ENCODE measurements at regions not wholly inside any gene's neighbourhood (a gene's known extent, or its start where the extent isn't known, plus 50 kb on each side); places are given as distances from the start of the nearest gene placed in this dataset.

DNA sequence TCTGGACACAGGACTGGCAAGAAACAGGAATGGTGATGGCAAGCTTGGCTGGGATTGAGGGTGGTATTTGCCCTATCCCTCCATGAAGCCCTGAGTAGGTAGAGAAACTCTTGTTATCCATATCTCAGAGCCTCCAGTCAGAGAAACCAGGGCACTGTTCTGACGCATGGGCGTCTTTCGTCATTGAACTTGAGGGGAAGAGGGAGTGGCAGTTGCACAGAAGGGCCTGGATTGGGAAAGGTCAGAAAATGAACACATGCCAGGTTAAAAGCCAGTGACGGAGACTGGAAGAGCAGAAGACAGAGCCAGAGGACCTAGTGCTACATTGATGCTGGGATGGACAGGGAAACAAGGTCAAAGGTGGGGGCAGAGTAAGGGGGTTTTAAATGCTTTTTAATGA, 516.7 kb downstream of the PLPP3 start:
- no peak for DNase-seq

- DNase-seq: no peak
Measured at GRCh38 chr1:56061824-56062223, 517.5 kb downstream of the PLPP3 start.

- DNase-seq: no peak
Measured at GRCh38 chr1:56060906-56061305, 518.5 kb downstream of the PLPP3 start.

DNA sequence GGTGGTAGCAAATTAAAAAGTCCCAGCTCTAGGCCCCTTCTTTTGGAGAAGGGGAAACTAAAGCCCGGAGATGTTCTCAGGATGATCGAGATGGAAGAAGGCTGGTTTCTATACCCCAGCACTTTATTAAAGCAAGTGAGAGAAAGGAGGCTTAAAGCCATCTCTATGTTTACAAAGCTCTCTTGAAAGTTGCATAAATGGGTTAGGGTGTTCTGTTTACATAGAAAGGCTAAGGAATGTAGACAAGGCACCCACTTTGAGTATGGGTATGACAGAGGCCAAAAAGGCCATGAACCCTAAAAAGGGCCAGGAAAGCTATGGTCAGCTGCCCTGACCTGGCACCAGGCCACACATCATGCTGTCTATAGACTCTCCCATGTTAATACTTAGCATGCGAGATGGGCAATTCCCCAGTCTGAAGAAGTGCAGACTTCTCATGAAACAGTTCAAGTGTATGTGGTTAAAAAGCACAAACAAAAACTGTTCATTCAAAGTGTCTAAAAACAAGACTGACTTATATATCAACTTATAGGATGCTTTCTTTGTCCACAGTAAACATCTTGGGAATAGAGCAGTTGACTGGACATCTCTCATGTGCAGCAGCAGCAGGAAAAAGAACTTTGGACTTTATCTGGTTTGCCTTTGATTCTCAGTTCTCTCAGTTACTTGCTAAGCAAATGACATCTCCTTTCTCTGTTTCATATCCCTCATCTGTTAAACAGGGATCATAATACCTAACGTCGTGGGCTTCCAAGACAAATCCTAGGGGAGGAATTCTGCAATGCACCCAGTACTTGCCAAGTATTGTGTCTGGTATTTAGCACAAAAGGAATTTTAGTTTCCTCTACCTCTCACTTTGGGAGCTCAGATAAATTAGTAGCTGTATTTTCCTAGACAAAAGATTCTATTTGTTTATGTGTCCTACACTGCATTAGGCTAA, 521.6 kb downstream of the PLPP3 start:
- DNase-seq: no peak

DNA sequence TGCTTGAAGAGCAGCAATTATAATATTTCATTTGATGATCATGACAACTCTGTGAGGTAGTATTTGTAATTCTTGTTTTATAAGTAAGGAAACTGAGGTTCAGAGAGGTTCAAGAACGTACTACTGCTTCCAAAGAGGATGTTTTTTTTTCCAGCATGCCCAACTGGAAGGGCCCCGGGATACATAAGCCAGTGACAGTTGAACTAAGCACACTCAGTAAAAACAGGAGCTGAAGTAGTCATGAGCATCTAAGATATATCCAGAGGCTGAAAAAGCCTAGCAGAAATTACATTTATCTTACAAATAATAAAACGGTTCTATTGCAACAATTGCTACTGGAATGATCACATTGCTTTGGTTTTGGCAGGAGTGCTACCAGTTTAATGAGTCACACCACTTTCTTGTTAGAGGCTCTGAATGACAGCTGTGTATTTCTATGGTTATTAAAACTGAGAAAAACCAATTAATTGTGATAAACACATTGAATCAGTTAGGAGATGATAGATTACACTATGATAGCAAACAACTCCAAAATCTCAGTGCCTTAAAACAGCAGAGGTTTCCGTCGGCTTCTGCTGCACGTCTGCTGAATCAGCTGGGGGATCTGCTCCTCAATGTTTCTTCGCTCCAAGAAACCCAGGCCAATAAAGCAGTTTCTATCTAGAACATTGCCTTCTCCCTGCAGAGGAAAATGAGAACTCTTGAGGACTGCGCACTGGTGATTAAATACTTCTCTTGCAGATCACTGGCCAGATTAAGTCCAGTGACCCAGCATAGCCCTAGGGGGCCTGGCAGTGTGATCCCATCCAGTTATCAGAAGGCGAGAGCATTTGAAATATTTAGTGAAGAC, 522.7 kb downstream of the PLPP3 start:
- no peak for DNase-seq

GRCh38 chr1:56054959-56055358, 524.4 kb downstream of the PLPP3 start:
- no peak for DNase-seq

GRCh38 chr1:56052041-56052440, 527.3 kb downstream of the PLPP3 start:
- no peak for DNase-seq

GRCh38 chr1:56050911-56051310, 528.5 kb downstream of the PLPP3 start:
- DNase-seq: no peak

GRCh38 chr1:56045477-56045876, 533.9 kb downstream of the PLPP3 start:
- DNase-seq: no peak

DNA sequence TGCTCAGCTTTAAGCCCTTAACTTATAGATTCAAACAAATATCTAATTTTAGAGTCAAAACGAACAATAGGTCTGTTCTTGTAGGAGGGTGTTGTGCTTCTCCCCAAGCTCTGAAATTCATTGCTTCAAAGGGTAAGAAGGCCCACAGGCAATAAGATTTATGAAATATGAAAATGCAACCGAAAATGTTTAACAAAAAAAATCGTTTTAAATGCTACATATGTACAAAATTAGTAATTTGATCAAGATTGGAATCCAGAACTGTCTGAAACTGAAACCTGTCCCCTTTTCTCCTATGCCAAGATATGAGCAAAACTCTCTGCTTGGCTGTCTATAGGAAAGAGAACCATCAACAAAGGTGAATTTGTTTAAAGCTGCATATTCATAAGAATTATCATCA, 534.3 kb downstream of the PLPP3 start:
- DNase-seq: no peak

DNA sequence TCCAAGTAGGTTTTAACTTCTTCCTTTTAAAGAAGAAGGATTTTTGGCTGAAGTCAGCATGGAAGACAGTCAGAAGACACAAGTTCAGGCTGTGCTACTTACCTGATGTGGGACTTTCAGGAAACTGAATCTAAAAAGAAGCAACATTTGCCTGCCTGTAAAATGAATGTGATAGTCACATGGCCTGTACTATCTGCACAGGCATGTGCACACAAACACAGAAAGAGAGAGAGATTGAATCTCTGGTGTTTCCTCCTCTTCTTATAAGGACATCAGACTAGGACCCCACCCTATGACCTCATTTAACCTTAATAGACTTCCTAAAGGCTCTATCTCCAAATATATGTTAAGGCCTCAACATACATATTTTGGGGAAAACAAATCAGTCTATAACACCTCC, 542.9 kb downstream of the PLPP3 start:
- DNase-seq: no peak

DNA sequence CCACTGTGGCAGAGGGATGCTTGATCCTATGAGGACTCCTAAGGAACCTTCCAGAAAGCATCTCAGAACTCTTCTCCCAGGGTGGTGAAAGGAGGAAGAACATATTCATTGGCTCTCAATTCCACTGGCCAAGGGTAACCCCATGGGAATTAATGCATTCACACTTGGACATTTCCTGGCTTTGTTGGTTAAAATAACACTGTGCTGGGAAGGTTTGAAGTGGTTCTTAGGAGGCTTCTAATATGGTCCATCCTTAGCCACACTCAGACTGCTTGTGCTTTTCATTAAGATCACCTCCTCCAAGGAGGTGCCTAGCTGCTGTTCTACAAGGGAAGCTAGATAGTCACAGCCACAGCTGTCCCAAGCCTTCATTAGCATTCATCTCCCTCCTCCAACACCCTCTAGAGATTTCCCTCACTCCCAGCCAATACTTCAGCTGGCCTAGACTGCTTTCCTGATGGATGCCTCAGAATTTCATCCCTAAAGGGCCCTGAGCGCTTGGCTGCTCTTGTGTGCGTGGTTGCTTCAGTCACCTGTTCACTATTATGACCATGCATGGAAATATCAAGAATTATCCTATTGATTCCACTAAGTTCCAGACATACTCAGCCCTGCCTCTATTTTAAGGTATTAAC, 544.4 kb downstream of the PLPP3 start:
- no peak for DNase-seq

DNA sequence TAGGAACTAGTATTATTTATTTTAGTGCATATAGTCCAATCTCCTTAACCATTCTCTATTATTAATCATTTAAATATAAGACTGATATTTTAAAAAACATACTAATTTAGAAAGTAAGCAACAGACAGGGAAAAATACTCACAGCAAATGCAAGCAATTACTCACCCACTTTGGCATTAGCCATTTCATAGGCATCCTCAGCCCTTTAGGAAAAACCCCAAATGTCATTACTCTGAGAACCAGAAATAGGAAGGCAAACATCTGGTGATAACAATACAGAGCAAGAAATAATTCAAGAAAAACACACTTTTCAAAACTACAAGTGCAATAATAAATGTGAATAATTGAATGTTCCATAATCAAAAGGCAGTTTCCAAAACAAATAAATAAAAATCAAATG, 545.1 kb downstream of the PLPP3 start:
- DNase-seq: no peak

GRCh38 chr1:56033321-56034037, 545.9 kb downstream of the PLPP3 start:
- DNase-seq: no peak

DNA sequence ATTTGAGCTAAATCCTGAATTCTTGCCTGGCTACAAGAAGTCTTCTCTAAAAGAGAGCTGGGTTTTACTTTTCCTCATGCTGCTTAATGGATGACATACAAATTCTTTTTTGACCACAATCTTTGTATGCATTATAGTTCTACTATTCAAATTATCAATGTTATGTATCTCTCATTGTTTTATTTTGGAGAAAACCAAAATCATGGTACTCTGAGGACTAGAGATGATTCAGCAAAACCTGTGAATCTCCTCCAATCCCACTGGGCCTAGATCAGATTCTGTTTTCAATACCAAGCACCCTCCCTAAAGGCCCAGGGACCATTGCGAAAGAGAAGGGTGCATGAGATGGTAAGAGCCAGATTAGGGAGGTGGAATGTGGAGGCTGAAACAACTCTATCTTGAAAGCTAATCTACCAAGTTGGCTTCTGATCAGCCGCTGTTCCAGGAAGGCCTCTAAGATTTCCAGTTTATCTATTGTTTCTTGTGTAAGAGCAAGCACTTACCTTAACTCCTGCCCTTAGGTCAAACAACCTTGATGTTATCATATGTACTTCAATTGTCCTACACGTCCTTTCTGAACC, 547.2 kb downstream of the PLPP3 start:
- DNase-seq: no peak

DNA sequence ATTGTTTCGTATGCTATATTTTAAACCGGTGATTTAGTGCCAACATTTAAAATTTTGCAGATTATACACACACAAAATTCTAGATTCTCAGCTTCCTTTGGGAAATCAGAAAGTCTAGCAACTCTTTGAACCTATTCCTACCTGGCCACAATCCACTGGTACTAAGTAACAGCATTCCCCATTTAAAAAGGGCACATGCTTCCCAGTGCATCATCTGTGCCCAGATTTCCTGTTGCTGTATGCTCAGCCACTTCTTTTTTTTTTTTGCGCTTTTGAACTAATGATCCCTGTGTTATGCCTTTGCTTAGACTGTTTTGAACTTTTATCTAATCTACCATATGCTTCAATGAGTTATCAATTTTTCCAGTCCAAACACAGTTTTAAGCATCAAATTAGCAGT, 548.4 kb downstream of the PLPP3 start:
- DNase-seq: no peak

- DNase-seq: no peak
Measured at GRCh38 chr1:56029319-56030003, 549.9 kb downstream of the PLPP3 start.

- DNase-seq: no peak
Measured at GRCh38 chr1:56028911-56029310, 550.5 kb downstream of the PLPP3 start.

- no peak for DNase-seq
Measured at GRCh38 chr1:56028244-56028643, 551.1 kb downstream of the PLPP3 start.

GRCh38 chr1:56025942-56026341, 553.4 kb downstream of the PLPP3 start:
- no peak for DNase-seq

DNA sequence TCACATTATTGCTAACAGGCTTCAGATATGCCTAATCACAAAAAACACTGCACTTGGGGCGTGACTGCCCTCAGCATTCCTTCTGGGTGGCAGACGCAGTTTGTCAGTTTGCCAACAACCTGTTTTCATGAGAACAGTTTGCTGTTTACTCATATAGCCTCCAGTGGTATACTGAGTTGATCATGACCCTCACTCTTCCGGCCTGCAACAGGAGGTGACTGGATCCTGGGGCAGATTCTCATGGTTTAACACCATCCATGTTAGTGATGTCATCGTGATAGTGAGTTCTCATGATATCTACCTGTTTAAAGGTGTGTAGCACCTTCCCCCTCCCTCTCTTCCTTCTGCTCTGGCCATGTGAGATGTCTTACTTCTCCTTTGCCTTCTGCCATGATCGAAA, 555.2 kb downstream of the PLPP3 start:
- DNase-seq: no peak

DNA sequence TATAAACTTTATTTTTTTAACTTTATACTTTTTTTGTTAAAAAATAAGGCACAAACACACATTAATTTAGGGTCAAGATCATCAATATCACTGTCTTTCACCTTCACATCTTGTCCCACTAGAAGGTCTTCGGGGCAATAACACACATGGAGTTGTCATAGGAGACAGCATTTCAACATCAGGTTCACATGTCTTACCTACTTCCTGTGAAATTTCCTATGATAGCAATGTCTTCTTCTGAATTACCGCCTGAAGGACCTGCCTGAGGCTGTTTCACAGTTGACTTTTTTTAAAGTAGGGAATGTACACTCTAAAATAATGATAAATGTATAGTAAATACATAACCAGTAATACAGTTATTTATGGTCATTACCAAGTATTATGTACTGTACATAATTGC, 559.4 kb downstream of the PLPP3 start:
- DNase-seq: no peak
